ENCODE measurements at regions not wholly inside any gene's neighbourhood (a gene's known extent, or its start where the extent isn't known, plus 50 kb on each side); places are given as distances from the start of the nearest gene placed in this dataset.

DNA sequence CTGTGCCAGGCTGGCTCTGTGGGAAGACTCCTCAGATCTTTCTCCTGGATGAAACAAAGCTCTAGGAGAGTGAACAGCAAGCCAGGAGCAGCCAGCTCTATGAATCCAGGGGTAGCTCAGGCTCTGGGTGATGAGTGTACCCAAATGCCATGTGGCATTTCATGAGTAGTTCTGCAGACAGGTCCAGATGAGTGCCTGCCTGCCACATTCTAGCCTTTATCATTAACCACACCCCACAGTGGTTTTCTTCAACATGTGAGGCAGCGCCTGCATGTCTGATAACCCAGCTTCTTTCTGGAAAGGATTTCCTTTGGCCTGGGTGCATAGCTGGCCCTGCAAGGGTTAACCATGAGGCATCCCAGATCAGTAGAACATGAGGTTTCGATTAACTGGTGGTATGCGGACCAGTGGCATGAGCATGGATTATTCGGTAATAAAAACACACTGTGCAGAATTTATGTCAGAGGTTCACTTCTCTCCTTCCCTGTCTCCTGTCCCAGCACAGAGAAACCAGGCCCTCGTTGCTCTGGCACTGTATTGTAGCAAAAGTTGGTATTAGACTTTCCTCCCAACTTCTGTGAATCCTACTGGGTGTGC lies 381.9 kb upstream of the ZNF462 start (continued):
- TF ChIP-seq, protein P1, sequence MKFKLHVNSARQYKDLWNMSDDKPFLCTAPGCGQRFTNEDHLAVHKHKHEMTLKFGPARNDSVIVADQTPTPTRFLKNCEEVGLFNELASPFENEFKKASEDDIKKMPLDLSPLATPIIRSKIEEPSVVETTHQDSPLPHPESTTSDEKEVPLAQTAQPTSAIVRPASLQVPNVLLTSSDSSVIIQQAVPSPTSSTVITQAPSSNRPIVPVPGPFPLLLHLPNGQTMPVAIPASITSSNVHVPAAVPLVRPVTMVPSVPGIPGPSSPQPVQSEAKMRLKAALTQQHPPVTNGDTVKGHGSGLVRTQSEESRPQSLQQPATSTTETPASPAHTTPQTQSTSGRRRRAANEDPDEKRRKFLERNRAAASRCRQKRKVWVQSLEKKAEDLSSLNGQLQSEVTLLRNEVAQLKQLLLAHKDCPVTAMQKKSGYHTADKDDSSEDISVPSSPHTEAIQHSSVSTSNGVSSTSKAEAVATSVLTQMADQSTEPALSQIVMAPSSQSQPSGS (IDR thresholded peaks at IDR 0.05; ENCODE audit: low read length), result no peak

Data from H1 (cell line).